Stomach (tissue), 8 donors: ENCODE measurements at regions not wholly inside any gene's neighbourhood (a gene's known extent, or its start where the extent isn't known, plus 50 kb on each side); places are given as distances from the start of the nearest gene placed in this dataset.

ENCODE experiments used
- DNase-seq, 2 donors: peaks; one replicate each; pipeline versions ENCODE4 v3.0.0 to v3.0.0-alpha.2; 2013 to 2019
- H3K27ac ChIP-seq, 5 donors: fragments of 200-600 bp in 4 of 5; sonication (generic) in 4 of 5; one replicate each; pipeline ENCODE4 v1.5.1; 2013 to 2019; ENCODE audit warnings: mild to moderate bottlenecking in 1 of 5, moderate library complexity in 1 of 5
- H3K27me3 ChIP-seq, 3 donors: fragments of 200-600 bp; sonication (generic); one replicate each; pipeline ENCODE4 v1.5.1; 2017 to 2019; ENCODE audit warnings: mixed run types in 1 of 3
- H3K36me3 ChIP-seq, 4 donors: fragments of 200-600 bp; sonication (generic); 1 replicate in 3 of 4; 2 replicates in 1 of 4; pipeline ENCODE4 v1.5.1; 2016 to 2019
- H3K4me1 ChIP-seq, 4 donors: fragments of 200-600 bp; sonication (generic); one replicate each; pipeline ENCODE4 v1.5.1; 2016 to 2019
- H3K4me3 ChIP-seq, 4 donors: fragments of 200-600 bp; sonication (generic) in 3 of 4; one replicate each; pipeline ENCODE4 v1.5.1; 2016 to 2019; ENCODE audit warnings: mild to moderate bottlenecking in 1 of 4
- H3K9me3 ChIP-seq, 4 donors: fragments of 200-600 bp; sonication (generic); one replicate each; pipeline ENCODE4 v1.5.1; 2016 to 2019
- CTCF ChIP-seq, 7 experiments: fragments of 450-650 bp in 4 of 7; fragments of 200-600 bp in 3 of 7; sonication (generic) in 3 of 7; IDR thresholded peaks; one replicate each; pipeline ENCODE4 v1.5.1; 2016 to 2019; ENCODE audit warnings: antibody characterized with exemption in 7 of 7, control low read depth in 2 of 7, mild to moderate bottlenecking in 1 of 7
- EP300 ChIP-seq: sonication (generic); formaldehyde crosslinking; IDR thresholded peaks from one replicate; pipeline ENCODE4 v1.6.1; 2017; ENCODE audit warnings: antibody characterized with exemption
- POLR2A ChIP-seq, 4 donors: fragments of 450-650 bp; IDR thresholded peaks; one replicate each; pipeline ENCODE4 v1.6.1; 2016; ENCODE audit warnings: antibody characterized with exemption in 4 of 4, control low read depth in 2 of 4, mild to moderate bottlenecking in 1 of 4, moderate library complexity in 1 of 4
- POLR2AphosphoS5 ChIP-seq, 3 donors: sonication (generic); formaldehyde crosslinking; IDR thresholded peaks; one replicate each; pipeline ENCODE4 v1.6.1; 2016; ENCODE audit warnings: antibody characterized with exemption in 3 of 3
- WGBS, 5 donors: extraction: QIAGEN DNeasy Blood & Tissue Kit in 3 of 5; methylation state at CpG; one replicate each; pipeline versions ENCODE4 v1.1.5 to v1.1.7; 2013 to 2018; 5-methylcytosine and 5-hydroxymethylcytosine counted together
- intact Hi-C: fragments of 100-400 bp; cut with DNase I; formaldehyde crosslinking; loops from one replicate; pipeline ENCODE4 v1.15.1; 2023; ENCODE audit warnings: low total_unique reads
- donor health status: healthy with polysubstance abuse.
- donor health status: Bipolar disorder and iron deficiency.
- donor health status: healthy.

DNA sequence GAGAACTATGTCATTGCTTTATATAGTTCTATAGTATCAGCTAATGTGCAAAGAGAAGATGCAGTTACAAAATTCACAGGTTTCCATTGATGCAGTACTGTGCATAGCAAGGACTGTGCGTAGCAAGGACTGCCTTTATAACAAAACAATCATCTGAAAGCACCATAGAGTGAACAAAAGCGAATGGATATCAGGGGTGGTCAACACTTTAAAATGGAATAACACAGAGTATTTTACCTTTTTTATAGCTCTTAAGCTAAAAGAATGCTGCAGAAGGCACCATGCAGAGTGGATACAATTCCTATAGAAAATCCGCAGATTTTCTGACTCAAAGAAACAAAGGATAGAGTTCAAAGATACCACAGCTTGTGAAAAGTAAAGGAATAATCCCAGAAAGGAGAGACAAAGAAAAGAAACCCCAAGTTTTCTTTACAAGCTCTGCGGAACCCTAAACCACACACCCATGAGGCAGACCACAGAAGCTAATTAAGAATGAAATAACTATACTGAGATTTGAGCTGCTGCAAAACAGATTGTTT is 229.9 kb upstream of the DTNA start:
- intact Hi-C loops, result no loop called here
- WGBS, 5 donors, result 62 to 68% (median 66%) methylated on average over 4 of the region's 4 CpGs
- Histone ChIP-seq H3K4me3 (no peak overlapping the region), H3K36me3 (no peaks in the 10 kb centered on the region), H3K27me3 (no peaks in the 10 kb centered on the region), H3K4me1 (no peaks in the 10 kb centered on the region), H3K27ac (no peak overlapping the region), H3K9me3 (peaks cover 0 to 5% (median 0%) of the 10 kb centered on the region in 4 donors)
- TF ChIP-seq POLR2AphosphoS5 (IDR thresholded peaks at IDR 0.05) (no peak), CTCF (IDR thresholded peaks at IDR 0.05) (no peak), EP300 (no peak), POLR2A (IDR thresholded peaks at IDR 0.05) (no peak)
- no peak for DNase-seq

DNA sequence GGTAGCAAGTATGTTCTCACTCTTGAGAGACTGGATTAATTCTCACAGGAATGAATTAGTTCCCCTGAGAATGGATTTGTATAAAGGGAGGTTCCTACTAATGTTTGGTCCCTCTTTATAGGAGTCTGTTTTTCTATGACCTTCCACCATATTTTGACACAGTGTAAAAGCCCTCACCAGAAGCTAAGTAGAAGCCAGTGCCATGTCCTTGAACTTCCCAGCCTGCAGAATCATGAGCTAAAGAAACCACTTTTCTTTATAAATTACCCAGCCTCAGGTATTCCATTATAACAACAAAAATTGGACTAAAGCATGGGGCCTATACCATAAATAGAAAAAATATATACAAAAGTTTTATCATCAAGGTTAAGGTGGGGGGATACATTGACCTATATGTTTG is 227.9 kb upstream of the DTNA start:
- no peak overlapping the region for H3K4me3 ChIP-seq
- intact Hi-C loops, result no loop called here
- no peak overlapping the region for H3K27ac ChIP-seq
- no peak for DNase-seq
- TF ChIP-seq EP300 (no peak), POLR2A (IDR thresholded peaks at IDR 0.05) (no peak), POLR2AphosphoS5 (IDR thresholded peaks at IDR 0.05) (no peak), CTCF (IDR thresholded peaks at IDR 0.05) (no peak)
- no peaks in the 10 kb centered on the region for H3K27me3 ChIP-seq
- peaks cover 0 to 5% (median 0%) of the 10 kb centered on the region in 4 donors for H3K9me3 ChIP-seq
- no peaks in the 10 kb centered on the region for H3K4me1 ChIP-seq
- no peaks in the 10 kb centered on the region for H3K36me3 ChIP-seq

DNA sequence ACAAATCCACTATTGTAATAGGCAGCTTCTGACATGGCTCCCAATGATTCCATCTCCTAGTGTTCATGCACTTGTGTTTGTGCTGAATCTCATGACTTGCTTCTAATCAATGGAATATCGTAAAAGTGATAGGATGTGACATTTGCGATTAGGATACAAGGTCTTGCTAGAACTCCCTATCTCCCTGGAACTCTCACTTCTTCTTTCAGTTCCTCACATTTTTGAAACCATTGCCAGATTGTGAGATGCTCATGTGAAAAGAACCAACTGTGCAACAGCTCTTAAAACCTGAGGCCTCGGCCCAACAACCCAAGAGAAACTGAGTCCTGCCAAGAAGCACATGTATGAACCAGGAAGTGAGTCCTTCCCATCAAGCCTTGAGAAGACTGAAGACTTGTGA is 226.9 kb upstream of the DTNA start:
- WGBS, 5 donors, result 81 to 88% (median 85%) methylated on average over 3 of the region's 3 CpGs
- no peak for DNase-seq
- intact Hi-C loops, result no loop called here

DNA sequence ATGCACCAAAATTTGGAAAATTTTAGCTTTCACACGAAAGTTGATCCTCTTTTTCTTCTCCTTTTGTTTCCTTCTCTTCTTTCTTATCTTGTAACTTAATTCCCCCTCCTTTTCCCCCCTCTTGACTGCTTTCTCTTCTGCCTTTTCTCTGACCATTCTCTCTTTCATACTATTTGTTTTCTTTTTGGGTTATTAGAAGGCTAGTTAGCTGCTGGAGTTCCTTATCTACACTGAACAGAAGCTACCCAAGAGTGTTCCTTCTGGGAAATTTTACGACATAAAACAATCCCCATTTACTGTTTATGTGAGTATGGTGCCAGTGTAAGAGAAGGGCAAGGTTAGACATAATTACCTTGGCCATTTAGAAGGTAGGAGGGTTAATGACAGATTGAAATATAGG is 218.4 kb upstream of the DTNA start:
- WGBS, 5 donors, result 32 to 55% (median 38%) methylated on average over 2 of the region's 2 CpGs

More for the DNA sequence above, 226.9 kb upstream of the DTNA start:
- H3K4me1 ChIP-seq, result no peaks in the 10 kb centered on the region
- H3K36me3 ChIP-seq, result no peaks in the 10 kb centered on the region
- no peak for TF ChIP-seq EP300
- peaks cover 0 to 5% (median 0%) of the 10 kb centered on the region in 4 donors for H3K9me3 ChIP-seq
- no peak overlapping the region for H3K27ac ChIP-seq
- no peak overlapping the region for H3K4me3 ChIP-seq
- H3K27me3 ChIP-seq, result no peaks in the 10 kb centered on the region

More for the DNA sequence above, 218.4 kb upstream of the DTNA start:
- DNase-seq, result no peak
- Histone ChIP-seq H3K27me3 (peaks cover 0 to 40% (median 16%) of the 10 kb centered on the region in 3 donors), H3K27ac (no peak overlapping the region), H3K36me3 (no peaks in the 10 kb centered on the region), H3K4me3 (no peak overlapping the region), H3K9me3 (no peaks in the 10 kb centered on the region), H3K4me1 (peaks cover 5 to 23% (median 14%) of the 10 kb centered on the region in 4 donors)
- intact Hi-C loops, result no loop called here
- TF ChIP-seq CTCF (IDR thresholded peaks at IDR 0.05), result no peak
- TF ChIP-seq POLR2AphosphoS5 (IDR thresholded peaks at IDR 0.05), result no peak
- no peak for TF ChIP-seq POLR2A (IDR thresholded peaks at IDR 0.05)
- no peak for TF ChIP-seq EP300
